Kidney (tissue), 13 donors: ENCODE measurements at regions not wholly inside any gene's neighbourhood (a gene's known extent, or its start where the extent isn't known, plus 50 kb on each side); places are given as distances from the start of the nearest gene placed in this dataset.
"Not testable (repeated sequence)": the region's sequence is repeated elsewhere in the genome, so short reads cannot be mapped to it uniquely, and the experiment has no call there.

ENCODE experiments used
- DNase-seq, 5 donors: peaks; one replicate each; pipeline ENCODE4 v3.0.0-alpha.2; 2013 to 2020
- FAIRE-seq: peaks from 2 replicates; lab custom pipeline; 2012; peaks lifted over from hg19 to GRCh38; lab: Jason Lieb, UNC
- H3K27ac ChIP-seq, 2 donors: one replicate each; pipeline ENCODE4 v1.7.0; 2013; ENCODE audit warnings: low read depth in 2 of 2, low read length in 2 of 2, inconsistent platforms in 1 of 2
- H3K27me3 ChIP-seq: one replicate; pipeline ENCODE4 v1.7.1; 2013; ENCODE audit warnings: low read length, inconsistent platforms; ENCODE audit not compliant: control insufficient read depth, insufficient read depth
- H3K36me3 ChIP-seq, 3 donors: one replicate each; pipeline versions ENCODE4 v1.7.0 to v1.7.1; 2013; ENCODE audit warnings: low read length in 3 of 3, control low read depth in 1 of 3, inconsistent platforms in 1 of 3; ENCODE audit not compliant: insufficient read depth in 3 of 3, control insufficient read depth in 2 of 3
- H3K4me1 ChIP-seq, 3 donors: one replicate each; pipeline versions ENCODE4 v1.7.0 to v1.7.1; 2013; ENCODE audit warnings: low read length in 3 of 3, inconsistent platforms in 1 of 3, low read depth in 1 of 3; ENCODE audit not compliant: control insufficient read depth in 2 of 3, insufficient read depth in 2 of 3
- H3K4me3 ChIP-seq, 3 donors: one replicate each; pipeline versions ENCODE4 v1.7.0 to v1.8.1; 2013; ENCODE audit warnings: low read length in 3 of 3, control low read depth in 1 of 3, inconsistent platforms in 1 of 3
- H3K9ac ChIP-seq, 3 donors: one replicate each; pipeline versions ENCODE4 v1.7.0 to v1.7.1; 2013; ENCODE audit warnings: low read length in 3 of 3, control low read depth in 1 of 3, inconsistent platforms in 1 of 3
- H3K9me3 ChIP-seq, 3 donors: one replicate each; pipeline versions ENCODE4 v1.7.0 to v1.7.1; 2013; ENCODE audit warnings: low read length in 3 of 3, control low read depth in 1 of 3, inconsistent platforms in 1 of 3; ENCODE audit not compliant: control insufficient read depth in 2 of 3, insufficient read depth in 1 of 3
- CTCF ChIP-seq: IDR thresholded peaks from 3 replicates; pipeline ENCODE4 v1.5.1; 2012; ENCODE audit warnings: mild to moderate bottlenecking, moderate library complexity, borderline replicate concordance; ENCODE audit not compliant: insufficient read depth; ENCODE audit errors: extremely low read depth
- intact Hi-C: fragments of 100-400 bp; cut with DNase I; formaldehyde crosslinking; loops from one replicate; pipeline ENCODE4 v1.11.1; 2022
- donor health status: control.
- donor health status: control.
- donor health status: control.
- donor health status: control.
- donor health status: control.
- donor health status: DM: yes; HTN: yes; CAD: no.
- donor health status: Normal renal cell carcinoma (clear cell type).

- intact Hi-C loops, result loop anchor here (5.0 to 10.0 kb wide), 2 partner anchors 102 to 159 kb away; no protein-coding TSS in a partner anchor
- no peak for TF ChIP-seq CTCF
- no peak for DNase-seq
- no peak for FAIRE-seq
- H3K27ac ChIP-seq, result no peak overlapping the region
- H3K4me3 ChIP-seq, result no peak overlapping the region
- H3K27me3 ChIP-seq, result no peaks in the 10 kb centered on the region
- peaks cover 0 to 4% (median 0%) of the 10 kb centered on the region in 3 donors for H3K4me1 ChIP-seq
- peaks cover 0 to 9% (median 0%) of the 10 kb centered on the region in 3 donors for H3K9me3 ChIP-seq
- no peak overlapping the region for H3K9ac ChIP-seq
- no peaks in the 10 kb centered on the region for H3K36me3 ChIP-seq
Observed at GRCh38 chr17:77332981-77333685, 192.4 kb downstream of the SEC14L1 start.

GRCh38 chr17:77337150-77337549 is 196.4 kb downstream of the SEC14L1 start:
- no peak for FAIRE-seq
- no peak overlapping the region for H3K27ac ChIP-seq
- no peak for TF ChIP-seq CTCF
- H3K4me1 ChIP-seq, result peaks cover 0 to 6% (median 0%) of the 10 kb centered on the region in 3 donors
- no peak for DNase-seq
- no peaks in the 10 kb centered on the region for H3K36me3 ChIP-seq
- intact Hi-C loops, result loop anchor here (10.0 kb wide), 1 partner anchor 98 kb away; no protein-coding TSS in a partner anchor
- H3K27me3 ChIP-seq, result no peaks in the 10 kb centered on the region
- no peak overlapping the region for H3K4me3 ChIP-seq
- peaks cover 0 to 9% (median 0%) of the 10 kb centered on the region in 3 donors for H3K9me3 ChIP-seq
- no peak overlapping the region for H3K9ac ChIP-seq

GRCh38 chr17:77341069-77341541 is 200.3 kb downstream of the SEC14L1 start:
- no peak overlapping the region for H3K9ac ChIP-seq
- no peak overlapping the region for H3K4me3 ChIP-seq
- H3K4me1 ChIP-seq, result peaks cover 0 to 8% (median 0%) of the 10 kb centered on the region in 3 donors
- TF ChIP-seq CTCF, result no peak
- DNase-seq (no peak), FAIRE-seq (no peak)
- H3K27ac ChIP-seq, result no peak overlapping the region
- H3K9me3 ChIP-seq, result peaks cover 0 to 9% (median 0%) of the 10 kb centered on the region in 3 donors
- no peaks in the 10 kb centered on the region for H3K27me3 ChIP-seq
- intact Hi-C loops, result no loop called here
- H3K36me3 ChIP-seq, result no peaks in the 10 kb centered on the region

GRCh38 chr17:77342656-77342990 is 201.9 kb downstream of the SEC14L1 start:
- H3K4me1 ChIP-seq, H3K36me3 ChIP-seq, H3K27ac ChIP-seq, H3K27me3 ChIP-seq, H3K4me3 ChIP-seq, H3K9me3 ChIP-seq, H3K9ac ChIP-seq, FAIRE-seq, intact Hi-C loops, DNase-seq: not testable (repeated sequence)
